ENCODE measurements at regions not wholly inside any gene's neighbourhood (a gene's known extent, or its start where the extent isn't known, plus 50 kb on each side); places are given as distances from the start of the nearest gene placed in this dataset.
"Not testable (repeated sequence)": the region's sequence is repeated elsewhere in the genome, so short reads cannot be mapped to it uniquely, and the experiment has no call there.

- H3K79me2 ChIP-seq (ENCODE audit: insufficient read depth, low read length): no peaks in the 10 kb centered on the region
- no peaks in the 10 kb centered on the region for H3F3A ChIP-seq (ENCODE audit: low read depth)
- no peak overlapping the region for H3K4me3 ChIP-seq (ENCODE audit: low read length, poor library complexity, severe bottlenecking)
- H3K4me1 ChIP-seq (ENCODE audit: insufficient read depth, low read length, poor library complexity, severe bottlenecking): no peaks in the 10 kb centered on the region
- H2AFZ ChIP-seq (ENCODE audit: low read length): no peak overlapping the region
- no peak for TF ChIP-seq CTCF (conservative IDR thresholded peaks at IDR 0.05; ENCODE audit: low read length)
- TF ChIP-seq EZH2phosphoT487 (IDR thresholded peaks at IDR 0.05; ENCODE audit: borderline replicate concordance): no peak
- no peaks in the 10 kb centered on the region for H3K9me3 ChIP-seq (ENCODE audit: insufficient read depth, low read depth, low read length)
- H3K9ac ChIP-seq (ENCODE audit: low read depth, low read length, poor library complexity, severe bottlenecking): no peak overlapping the region
- no peaks in the 10 kb centered on the region for H3K36me3 ChIP-seq (ENCODE audit: insufficient read depth, low read length)
- H4K20me1 ChIP-seq (ENCODE audit: insufficient read depth, low read length, poor library complexity, severe bottlenecking): no peaks in the 10 kb centered on the region
- H3K4me2 ChIP-seq (ENCODE audit: low read depth, low read length, poor library complexity, severe bottlenecking): no peak overlapping the region
- H3K27me3 ChIP-seq (ENCODE audit: insufficient read depth, low read length, poor library complexity, severe bottlenecking): no peaks in the 10 kb centered on the region
- no peaks in the 10 kb centered on the region for H3K9me2 ChIP-seq (replicated peaks; ENCODE audit: low read depth, low read length)
Measured at GRCh38 chr18:59983506-59983905, 83.7 kb downstream of the PMAIP1 start.

GRCh38 chr18:59980188-59980637, 80.4 kb downstream of the PMAIP1 start:
- no peak overlapping the region for H3K4me2 ChIP-seq (ENCODE audit: low read depth, low read length, poor library complexity, severe bottlenecking)
- H3K27me3 ChIP-seq (ENCODE audit: insufficient read depth, low read length, poor library complexity, severe bottlenecking): no peaks in the 10 kb centered on the region
- H3F3A ChIP-seq (ENCODE audit: low read depth): no peaks in the 10 kb centered on the region
- H3K4me1 ChIP-seq (ENCODE audit: insufficient read depth, low read length, poor library complexity, severe bottlenecking): no peaks in the 10 kb centered on the region
- H3K79me2 ChIP-seq (ENCODE audit: insufficient read depth, low read length): no peaks in the 10 kb centered on the region
- no peaks in the 10 kb centered on the region for H3K9me3 ChIP-seq (ENCODE audit: insufficient read depth, low read depth, low read length)
- H2AFZ ChIP-seq (ENCODE audit: low read length): no peak overlapping the region
- no peaks in the 10 kb centered on the region for H4K20me1 ChIP-seq (ENCODE audit: insufficient read depth, low read length, poor library complexity, severe bottlenecking)
- no peaks in the 10 kb centered on the region for H3K9me2 ChIP-seq (replicated peaks; ENCODE audit: low read depth, low read length)
- no peak overlapping the region for H3K9ac ChIP-seq (ENCODE audit: low read depth, low read length, poor library complexity, severe bottlenecking)
- TF ChIP-seq EZH2phosphoT487 (IDR thresholded peaks at IDR 0.05; ENCODE audit: borderline replicate concordance): no peak
- no peak overlapping the region for H3K4me3 ChIP-seq (ENCODE audit: low read length, poor library complexity, severe bottlenecking)
- H3K36me3 ChIP-seq (ENCODE audit: insufficient read depth, low read length): no peaks in the 10 kb centered on the region

GRCh38 chr18:59971871-59972428, 72.2 kb downstream of the PMAIP1 start:
- peak overlapping the region; percentile 54; the same call in 1 of the 2 replicates for H2AFZ ChIP-seq (ENCODE audit: low read length)
- no peaks in the 10 kb centered on the region for H4K20me1 ChIP-seq (ENCODE audit: insufficient read depth, low read length, poor library complexity, severe bottlenecking)
- H3K9me2 ChIP-seq (replicated peaks; ENCODE audit: low read depth, low read length): no peaks in the 10 kb centered on the region
- H3K27me3 ChIP-seq (ENCODE audit: insufficient read depth, low read length, poor library complexity, severe bottlenecking): no peaks in the 10 kb centered on the region
- H3K4me2 ChIP-seq (ENCODE audit: low read depth, low read length, poor library complexity, severe bottlenecking): no peak overlapping the region
- H3K9ac ChIP-seq (ENCODE audit: low read depth, low read length, poor library complexity, severe bottlenecking): no peak overlapping the region
- H3K36me3 ChIP-seq (ENCODE audit: insufficient read depth, low read length): no peaks in the 10 kb centered on the region
- no peaks in the 10 kb centered on the region for H3K79me2 ChIP-seq (ENCODE audit: insufficient read depth, low read length)
- peaks cover 11% of the 10 kb centered on the region for H3K4me1 ChIP-seq (ENCODE audit: insufficient read depth, low read length, poor library complexity, severe bottlenecking)
- H3K9me3 ChIP-seq (ENCODE audit: insufficient read depth, low read depth, low read length): no peaks in the 10 kb centered on the region
- TF ChIP-seq EZH2phosphoT487 (IDR thresholded peaks at IDR 0.05; ENCODE audit: borderline replicate concordance) (no peak), CTCF (conservative IDR thresholded peaks at IDR 0.05; ENCODE audit: low read length) (no peak)
- no peaks in the 10 kb centered on the region for H3F3A ChIP-seq (ENCODE audit: low read depth)
- H3K4me3 ChIP-seq (ENCODE audit: low read length, poor library complexity, severe bottlenecking): no peak overlapping the region

GRCh38 chr18:59971144-59971543, 71.3 kb downstream of the PMAIP1 start:
- peak overlapping the region; percentile 81; the same call in 1 of the 2 replicates for H2AFZ ChIP-seq (ENCODE audit: low read length)
- not testable (repeated sequence) for H3K4me3 ChIP-seq (ENCODE audit: low read length, poor library complexity, severe bottlenecking); H3F3A ChIP-seq (ENCODE audit: low read depth); H3K36me3 ChIP-seq (ENCODE audit: insufficient read depth, low read length); H4K20me1 ChIP-seq (ENCODE audit: insufficient read depth, low read length, poor library complexity, severe bottlenecking); H3K9me2 ChIP-seq (replicated peaks; ENCODE audit: low read depth, low read length); H3K9me3 ChIP-seq (ENCODE audit: insufficient read depth, low read depth, low read length); H3K27me3 ChIP-seq (ENCODE audit: insufficient read depth, low read length, poor library complexity, severe bottlenecking); H3K79me2 ChIP-seq (ENCODE audit: insufficient read depth, low read length); H3K9ac ChIP-seq (ENCODE audit: low read depth, low read length, poor library complexity, severe bottlenecking)
- peaks cover 11% of the 10 kb centered on the region for H3K4me1 ChIP-seq (ENCODE audit: insufficient read depth, low read length, poor library complexity, severe bottlenecking)
- H3K4me2 ChIP-seq (ENCODE audit: low read depth, low read length, poor library complexity, severe bottlenecking): peak overlapping the region; percentile 46

- not testable (repeated sequence) for H2AFZ ChIP-seq (ENCODE audit: low read length)
Measured at GRCh38 chr18:59969477-59970028, 69.8 kb downstream of the PMAIP1 start.

More at GRCh38 chr18:59969477-59970028, 69.8 kb downstream of the PMAIP1 start:
- H3F3A ChIP-seq (ENCODE audit: low read depth); H3K9me2 ChIP-seq (replicated peaks; ENCODE audit: low read depth, low read length); H3K9me3 ChIP-seq (ENCODE audit: insufficient read depth, low read depth, low read length); H3K9ac ChIP-seq (ENCODE audit: low read depth, low read length, poor library complexity, severe bottlenecking); H4K20me1 ChIP-seq (ENCODE audit: insufficient read depth, low read length, poor library complexity, severe bottlenecking); H3K4me3 ChIP-seq (ENCODE audit: low read length, poor library complexity, severe bottlenecking); H3K4me2 ChIP-seq (ENCODE audit: low read depth, low read length, poor library complexity, severe bottlenecking); H3K27me3 ChIP-seq (ENCODE audit: insufficient read depth, low read length, poor library complexity, severe bottlenecking); H3K36me3 ChIP-seq (ENCODE audit: insufficient read depth, low read length); H3K79me2 ChIP-seq (ENCODE audit: insufficient read depth, low read length): not testable (repeated sequence)
- peaks cover 11% of the 10 kb centered on the region for H3K4me1 ChIP-seq (ENCODE audit: insufficient read depth, low read length, poor library complexity, severe bottlenecking)

Measured in Loucy (cell line).